NCI-H2196 (cell line): ENCODE measurements at regions not wholly inside any gene's neighbourhood (a gene's known extent, or its start where the extent isn't known, plus 50 kb on each side); places are given as distances from the start of the nearest gene placed in this dataset.
"Not testable (repeated sequence)": the region's sequence is repeated elsewhere in the genome, so short reads cannot be mapped to it uniquely, and the experiment has no call there.

Experiments
- DNase-seq: peaks from one replicate; lab custom pipeline; 2025; ENCODE audit not compliant: unreplicated experiment; lab: John Stamatoyannopoulos, UW

- DNase-seq, result no peak
Observed at GRCh38 chr3:31322460-31322859, 210.3 kb upstream of the STT3B start.

- not testable (repeated sequence) for DNase-seq
Observed at GRCh38 chr3:31327826-31328357, 204.8 kb upstream of the STT3B start.

GRCh38 chr3:31331278-31331677 lies 201.4 kb upstream of the STT3B start:
- no peak for DNase-seq

- DNase-seq, result no peak
Observed at GRCh38 chr3:31341130-31341529, 191.6 kb upstream of the STT3B start.

GRCh38 chr3:31343075-31343474 lies 189.7 kb upstream of the STT3B start:
- DNase-seq, result no peak

GRCh38 chr3:31345581-31345980 lies 187.1 kb upstream of the STT3B start:
- DNase-seq, result no peak

- DNase-seq, result no peak
Observed at GRCh38 chr3:31346542-31346979, 186.2 kb upstream of the STT3B start.

- no peak for DNase-seq
Observed at GRCh38 chr3:31349001-31349748, 183.6 kb upstream of the STT3B start.

- DNase-seq, result no peak
Observed at GRCh38 chr3:31350307-31350706, 182.4 kb upstream of the STT3B start.

- no peak for DNase-seq
Observed at GRCh38 chr3:31352331-31352730, 180.4 kb upstream of the STT3B start.

- DNase-seq, result no peak
Observed at GRCh38 chr3:31353166-31353565, 179.6 kb upstream of the STT3B start.

- DNase-seq, result no peak
Observed at GRCh38 chr3:31354373-31354772, 178.4 kb upstream of the STT3B start.

GRCh38 chr3:31355807-31356206 lies 176.9 kb upstream of the STT3B start:
- DNase-seq, result no peak

- no peak for DNase-seq
Observed at GRCh38 chr3:31356941-31357340, 175.8 kb upstream of the STT3B start.

GRCh38 chr3:31357451-31357850 lies 175.3 kb upstream of the STT3B start:
- DNase-seq, result no peak

GRCh38 chr3:31358473-31359070 lies 174.2 kb upstream of the STT3B start:
- DNase-seq, result no peak

- no peak for DNase-seq
Observed at GRCh38 chr3:31361371-31362273, 171.1 kb upstream of the STT3B start.

- no peak for DNase-seq
Observed at GRCh38 chr3:31364188-31364587, 168.5 kb upstream of the STT3B start.

GRCh38 chr3:31364711-31365110 lies 168.0 kb upstream of the STT3B start:
- no peak for DNase-seq

GRCh38 chr3:31367518-31367917 lies 165.2 kb upstream of the STT3B start:
- no peak for DNase-seq

GRCh38 chr3:31369637-31370379 lies 162.9 kb upstream of the STT3B start:
- DNase-seq, result no peak
